Body of pancreas (tissue), 4 donors: ENCODE measurements at regions not wholly inside any gene's neighbourhood (a gene's known extent, or its start where the extent isn't known, plus 50 kb on each side); places are given as distances from the start of the nearest gene placed in this dataset.

ENCODE experiments used
- ATAC-seq: fragments of 150-250 bp; one replicate; pipeline ENCODE4 v1.9.1; 2016
- DNase-seq, 4 donors: peaks; one replicate each; pipeline ENCODE4 v3.0.0-alpha.2; 2019
- H3K27ac ChIP-seq, 4 donors: fragments of 200-600 bp; sonication (generic); 1 replicate in 3 of 4; 2 replicates in 1 of 4; pipeline versions ENCODE4 v1.5.1 to v1.6.1; 2016 to 2019; ENCODE audit warnings: mild to moderate bottlenecking in 1 of 4, mixed read lengths in 1 of 4, moderate library complexity in 1 of 4
- H3K27me3 ChIP-seq, 2 donors: fragments of 200-600 bp; sonication (generic); one replicate each; pipeline ENCODE4 v1.6.0; 2016; ENCODE audit warnings: mild to moderate bottlenecking in 1 of 2
- H3K36me3 ChIP-seq, 2 donors: fragments of 200-600 bp; sonication (generic); replicated peaks in 1 of 2; 2 replicates each; pipeline ENCODE4 v1.5.1; 2016; ENCODE audit warnings: low read depth in 2 of 2; ENCODE audit not compliant: insufficient read depth in 1 of 2
- H3K4me1 ChIP-seq: fragments of 200-600 bp; sonication (generic); one replicate; pipeline ENCODE4 v1.6.0; 2016
- H3K4me3 ChIP-seq, 2 donors: fragments of 200-600 bp; sonication (generic); 1 replicate in 1 of 2; 2 replicates in 1 of 2; pipeline ENCODE4 v1.5.1; 2016 to 2019
- H3K9me3 ChIP-seq, 3 donors: fragments of 200-600 bp; sonication (generic); 1 replicate in 2 of 3; 2 replicates in 1 of 3; pipeline ENCODE4 v1.5.1; 2016
- CTCF ChIP-seq, 7 experiments: fragments of 450-650 bp in 4 of 7; fragments of 200-600 bp in 3 of 7; sonication (generic) in 3 of 7; IDR thresholded peaks; one replicate each; pipeline ENCODE4 v1.5.1; 2016 to 2019; ENCODE audit warnings: antibody characterized with exemption in 7 of 7
- POLR2A ChIP-seq, 3 donors: fragments of 450-650 bp; IDR thresholded peaks; one replicate each; pipeline ENCODE4 v1.6.1; 2016; ENCODE audit warnings: antibody characterized with exemption in 3 of 3, mild to moderate bottlenecking in 2 of 3
- WGBS, 2 donors: methylation state at CpG; one replicate each; pipeline ENCODE4 v1.1.5; 2017; 5-methylcytosine and 5-hydroxymethylcytosine counted together
- intact Hi-C: fragments of 100-400 bp; cut with DNase I; formaldehyde crosslinking; loops from one replicate; pipeline ENCODE4 v1.15.1; 2023

- Histone ChIP-seq H3K27ac (no peak overlapping the region), H3K9me3 (no peaks in the 10 kb centered on the region), H3K27me3 (no peaks in the 10 kb centered on the region), H3K36me3 (no peaks in the 10 kb centered on the region), H3K4me1 (no peaks in the 10 kb centered on the region), H3K4me3 (no peak overlapping the region)
- ATAC-seq (no peak), DNase-seq (no peak)
- TF ChIP-seq POLR2A (IDR thresholded peaks at IDR 0.05) (no peak), CTCF (IDR thresholded peaks at IDR 0.05) (no peak)
- intact Hi-C loops = no loop called here
- WGBS, 2 donors = 79% methylated on average over 4 of the region's 4 CpGs
These were observed 620.6 kb downstream of the SOX6 start for GRCh38 chr11:15735706-15736105.

- no peaks in the 10 kb centered on the region for H3K9me3 ChIP-seq
- no peak for ATAC-seq
- H3K36me3 ChIP-seq = no peaks in the 10 kb centered on the region
- no peak for DNase-seq
- H3K4me1 ChIP-seq = no peaks in the 10 kb centered on the region
- H3K27me3 ChIP-seq = no peaks in the 10 kb centered on the region
- TF ChIP-seq POLR2A (IDR thresholded peaks at IDR 0.05) (no peak), CTCF (IDR thresholded peaks at IDR 0.05) (no peak)
- no peak overlapping the region for H3K4me3 ChIP-seq
- H3K27ac ChIP-seq = no peak overlapping the region
- intact Hi-C loops = no loop called here
These were observed 619.0 kb downstream of the SOX6 start for GRCh38 chr11:15737320-15737719.

- H3K27me3 ChIP-seq = no peaks in the 10 kb centered on the region
- 84 to 90% methylated on average over 5 of the region's 5 CpGs for WGBS, 2 donors
- TF ChIP-seq POLR2A (IDR thresholded peaks at IDR 0.05) (no peak), CTCF (IDR thresholded peaks at IDR 0.05) (no peak)
- no peak overlapping the region for H3K27ac ChIP-seq
- no peaks in the 10 kb centered on the region for H3K4me1 ChIP-seq
- intact Hi-C loops = no loop called here
- ATAC-seq (no peak), DNase-seq (no peak)
- no peaks in the 10 kb centered on the region for H3K36me3 ChIP-seq
- H3K9me3 ChIP-seq = no peaks in the 10 kb centered on the region
- H3K4me3 ChIP-seq = no peak overlapping the region
These were observed 617.4 kb downstream of the SOX6 start for GRCh38 chr11:15738931-15739330.

- intact Hi-C loops = no loop called here
- no peaks in the 10 kb centered on the region for H3K9me3 ChIP-seq
- H3K27me3 ChIP-seq = no peaks in the 10 kb centered on the region
- H3K36me3 ChIP-seq = no peaks in the 10 kb centered on the region
- ATAC-seq (no peak), DNase-seq (no peak)
- no peaks in the 10 kb centered on the region for H3K4me1 ChIP-seq
- 67 to 83% methylated on average over 7 of the region's 7 CpGs for WGBS, 2 donors
- no peak for TF ChIP-seq CTCF (IDR thresholded peaks at IDR 0.05)
- no peak for TF ChIP-seq POLR2A (IDR thresholded peaks at IDR 0.05)
- no peak overlapping the region for H3K27ac ChIP-seq
- no peak overlapping the region for H3K4me3 ChIP-seq
These were observed 613.5 kb downstream of the SOX6 start for GRCh38 chr11:15742626-15743519.

GRCh38 chr11:15744693-15745092, 611.7 kb downstream of the SOX6 start:
- ATAC-seq (no peak), DNase-seq (no peak)
- TF ChIP-seq POLR2A (IDR thresholded peaks at IDR 0.05) = no peak
- no peak for TF ChIP-seq CTCF (IDR thresholded peaks at IDR 0.05)
- intact Hi-C loops = no loop called here
- no peaks in the 10 kb centered on the region for H3K36me3 ChIP-seq
- no peak overlapping the region for H3K27ac ChIP-seq
- H3K27me3 ChIP-seq = no peaks in the 10 kb centered on the region
- no peaks in the 10 kb centered on the region for H3K9me3 ChIP-seq
- no peak overlapping the region for H3K4me3 ChIP-seq
- 70 to 72% methylated on average over 3 of the region's 3 CpGs for WGBS, 2 donors
- H3K4me1 ChIP-seq = no peaks in the 10 kb centered on the region
